SIG-M5 treated with dmso at 0.1 percent for 504 hours (cell line): ENCODE measurements at regions not wholly inside any gene's neighbourhood (a gene's known extent, or its start where the extent isn't known, plus 50 kb on each side); places are given as distances from the start of the nearest gene placed in this dataset.

Source experiments
- DNase-seq: peaks from one replicate; lab custom pipeline; 2025; ENCODE audit not compliant: unreplicated experiment; lab: John Stamatoyannopoulos, UW

- no peak for DNase-seq
Observed at GRCh38 chr1:30610917-30611316, 112.5 kb downstream of the MATN1 start.

- no peak for DNase-seq
Observed at GRCh38 chr1:30609999-30610345, 113.4 kb downstream of the MATN1 start.

- DNase-seq = no peak
Observed at GRCh38 chr1:30609336-30609998, 113.9 kb downstream of the MATN1 start.

- DNase-seq = no peak
Observed at GRCh38 chr1:30607723-30608122, 115.7 kb downstream of the MATN1 start.

- DNase-seq = no peak
Observed at GRCh38 chr1:30606166-30606565, 117.2 kb downstream of the MATN1 start.

- DNase-seq = no peak
Observed at GRCh38 chr1:30605441-30605920, 117.9 kb downstream of the MATN1 start.

- DNase-seq = no peak
Observed at GRCh38 chr1:30604801-30605440, 118.5 kb downstream of the MATN1 start.

- DNase-seq = no peak
Observed at GRCh38 chr1:30603081-30603858, 120.1 kb downstream of the MATN1 start.

- DNase-seq = no peak
Observed at GRCh38 chr1:30601316-30602085, 121.9 kb downstream of the MATN1 start.

- no peak for DNase-seq
Observed at GRCh38 chr1:30600706-30601105, 122.7 kb downstream of the MATN1 start.

GRCh38 chr1:30600258-30600657 lies 123.1 kb downstream of the MATN1 start:
- no peak for DNase-seq

- no peak for DNase-seq
Observed at GRCh38 chr1:30599721-30600120, 123.7 kb downstream of the MATN1 start.

- no peak for DNase-seq
Observed at GRCh38 chr1:30598571-30599114, 124.7 kb downstream of the MATN1 start.

- DNase-seq = no peak
Observed at GRCh38 chr1:30597711-30598110, 125.7 kb downstream of the MATN1 start.

- DNase-seq = no peak
Observed at GRCh38 chr1:30596891-30597290, 126.5 kb downstream of the MATN1 start.

GRCh38 chr1:30596470-30596869 lies 126.9 kb downstream of the MATN1 start:
- DNase-seq = no peak

GRCh38 chr1:30589083-30589482 lies 134.3 kb downstream of the MATN1 start:
- DNase-seq = no peak

- DNase-seq = no peak
Observed at GRCh38 chr1:30588311-30589073, 134.9 kb downstream of the MATN1 start.

GRCh38 chr1:30586671-30587070 lies 136.7 kb downstream of the MATN1 start:
- no peak for DNase-seq

GRCh38 chr1:30579580-30579979 lies 143.8 kb downstream of the MATN1 start:
- DNase-seq = no peak
